SK-N-SH (cell line): ENCODE measurements at regions not wholly inside any gene's neighbourhood (a gene's known extent, or its start where the extent isn't known, plus 50 kb on each side); places are given as distances from the start of the nearest gene placed in this dataset.

Experiments used
- CTCF ChIA-PET: fragments of 300-600, 350-600 bp; formaldehyde crosslinking; extraction: SDS; loops from one replicate; lab custom pipeline; 2021; lab: Yijun Ruan, JAX
- POLR2A ChIA-PET: fragments of 350-600 bp; sonication (Branson Sonifier 250); formaldehyde crosslinking; extraction: SDS; loops from one replicate; lab custom pipeline; 2020; ENCODE audit warnings: antibody characterized with exemption, inconsistent platforms; lab: Yijun Ruan, JAX
- DNase-seq: peaks from one replicate; pipeline ENCODE4 v3.0.0; 2012
- H2AFZ ChIP-seq: fragments of 200-600 bp; sonication (generic); 2 replicates; pipeline ENCODE4 v1.8.1; 2016; ENCODE audit warnings: antibody characterized with exemption, mild to moderate bottlenecking, low read depth
- H3F3A ChIP-seq: fragments of 200-600 bp; sonication (generic); replicated peaks from 2 replicates; pipeline ENCODE3; 2016; ENCODE audit warnings: antibody characterized with exemption, mild to moderate bottlenecking; ENCODE audit not compliant: insufficient read depth
- H3K27ac ChIP-seq, 2 experiments: fragments of 200-500 bp in 1 of 2; fragments of 200-600 bp in 1 of 2; sonication (Bioruptor generic) in 1 of 2; sonication (generic), shearing (Covaris generic) in 1 of 2; 2 replicates each; pipeline versions ENCODE4 v1.5.1 to v1.6.1; 2014 to 2016; ENCODE audit warnings: low read depth in 2 of 2, inconsistent platforms in 1 of 2, low read length in 1 of 2, mild to moderate bottlenecking in 1 of 2, mixed read lengths in 1 of 2
- H3K27me3 ChIP-seq: fragments of 200-600 bp; sonication (generic), shearing (Covaris generic); 2 replicates; pipeline ENCODE4 v1.6.1; 2016; ENCODE audit warnings: mixed run types; ENCODE audit not compliant: insufficient read depth
- H3K36me3 ChIP-seq, 2 experiments: fragments of 200-500 bp in 1 of 2; fragments of 200-600 bp in 1 of 2; sonication (Bioruptor generic) in 1 of 2; sonication (generic) in 1 of 2; replicated peaks in 1 of 2; 2 replicates each; pipeline versions ENCODE3 to v1.5.1; 2014 to 2016; ENCODE audit warnings: low read length in 1 of 2, mild to moderate bottlenecking in 1 of 2; ENCODE audit not compliant: insufficient read depth in 2 of 2, control insufficient read depth in 1 of 2
- H3K4me1 ChIP-seq, 2 experiments: fragments of 200-500 bp in 1 of 2; fragments of 200-600 bp in 1 of 2; sonication (Bioruptor generic) in 1 of 2; sonication (generic), shearing (Covaris generic) in 1 of 2; 2 replicates each; pipeline versions ENCODE4 v1.5.1 to v1.6.1; 2014 to 2016; ENCODE audit warnings: low read depth in 1 of 2, low read length in 1 of 2, mixed run types in 1 of 2; ENCODE audit not compliant: insufficient read depth in 2 of 2, control insufficient read depth in 1 of 2
- H3K4me2 ChIP-seq: fragments of 200-600 bp; sonication (generic), shearing (Covaris generic); 2 replicates; pipeline ENCODE4 v1.6.1; 2017; ENCODE audit warnings: mixed run types
- H3K4me3 ChIP-seq, 2 experiments: fragments of 200-500 bp in 1 of 2; fragments of 200-600 bp in 1 of 2; sonication (Bioruptor generic) in 1 of 2; sonication (generic), shearing (Covaris generic) in 1 of 2; 2 replicates each; pipeline versions ENCODE4 v1.5.1 to v1.8.1; 2014 to 2016; ENCODE audit warnings: low read depth in 2 of 2, inconsistent platforms in 1 of 2, low read length in 1 of 2, mild to moderate bottlenecking in 1 of 2, mixed read lengths in 1 of 2, moderate library complexity in 1 of 2
- H3K79me2 ChIP-seq: fragments of 200-600 bp; sonication (generic); 2 replicates; pipeline ENCODE4 v1.8.1; 2017; ENCODE audit warnings: mild to moderate bottlenecking; ENCODE audit not compliant: insufficient read depth
- H3K9ac ChIP-seq: fragments of 200-600 bp; sonication (generic); 2 replicates; pipeline ENCODE4 v1.6.1; 2017; ENCODE audit warnings: mixed run types
- H3K9me2 ChIP-seq: fragments of 200-600 bp; sonication (generic); 2 replicates; pipeline ENCODE4 v1.6.1; 2017; ENCODE audit warnings: mixed run types
- H3K9me3 ChIP-seq: fragments of 200-600 bp; sonication (generic); 2 replicates; pipeline ENCODE4 v1.6.1; 2017; ENCODE audit warnings: mixed run types, mild to moderate bottlenecking, moderate library complexity
- H4K20me1 ChIP-seq: fragments of 200-600 bp; sonication (generic); 2 replicates; pipeline ENCODE4 v1.6.1; 2017; ENCODE audit warnings: mild to moderate bottlenecking, mixed run types; ENCODE audit not compliant: insufficient read depth
- CTCF ChIP-seq: fragments of 200-600 bp; sonication (generic); IDR thresholded peaks from 2 replicates; pipeline ENCODE4 v1.6.1; 2017; ENCODE audit warnings: antibody characterized with exemption, mild to moderate bottlenecking, moderate library complexity
- GATA2 ChIP-seq: sonication (generic); formaldehyde crosslinking; IDR thresholded peaks from 2 replicates; pipeline ENCODE4 v1.5.0; 2020; ENCODE audit warnings: mild to moderate bottlenecking, missing genetic modification reagents
- PBX3 ChIP-seq: IDR thresholded peaks from 2 replicates; pipeline ENCODE4; 2012
- REST ChIP-seq: IDR thresholded peaks from 2 replicates; pipeline ENCODE4 v1.6.1; 2012; ENCODE audit warnings: mild to moderate bottlenecking, low read depth, low read length, moderate library complexity
- SMC3 ChIP-seq: IDR thresholded peaks from 2 replicates; pipeline ENCODE4 v1.6.1; 2012; ENCODE audit warnings: low read depth, low read length, improper control_type of control experiment
- TAF1 ChIP-seq: IDR thresholded peaks from 2 replicates; pipeline ENCODE4 v1.6.1; 2012; ENCODE audit warnings: low read depth, mild to moderate bottlenecking, low read length, moderate library complexity, borderline replicate concordance
- TCF12 ChIP-seq: IDR thresholded peaks from 2 replicates; pipeline ENCODE4 v1.4.0; 2012
- USF2 ChIP-seq: fragments of 150-350 bp; IDR thresholded peaks from 2 replicates; pipeline ENCODE4 v1.6.1; 2017; ENCODE audit warnings: antibody characterized with exemption, low read length, low read depth, borderline replicate concordance
- YY1 ChIP-seq: IDR thresholded peaks from 2 replicates; pipeline ENCODE4 v1.4.0; 2012; ENCODE audit warnings: low read depth, mild to moderate bottlenecking
- WGBS: methylation state at CpG from one replicate; pipeline ENCODE4 v1.1.6; 2017; ENCODE audit warnings: low lambda C conversion rate; 5-methylcytosine and 5-hydroxymethylcytosine counted together

GRCh38 chr9:71630377-71630995 is 137.8 kb downstream of the CEMIP2 start:
- Histone ChIP-seq H3K9me3 (no peaks in the 10 kb centered on the region), H3K27ac (no peak overlapping the region), H3K36me3 (no peaks in the 10 kb centered on the region), H3K4me2 (no peak overlapping the region), H4K20me1 (no peaks in the 10 kb centered on the region), H3F3A (no peaks in the 10 kb centered on the region), H2AFZ (no peak overlapping the region), H3K9ac (no peak overlapping the region), H3K4me3 (no peak overlapping the region), H3K4me1 (no peaks in the 10 kb centered on the region), H3K9me2 (no peaks in the 10 kb centered on the region), H3K27me3 (peaks cover 25% of the 10 kb centered on the region), H3K79me2 (no peaks in the 10 kb centered on the region)
- TF ChIP-seq GATA2 (CRISPR knock-in tag) (no peak), PBX3 (no peak), SMC3 (no peak), TAF1 (no peak), YY1 (no peak), REST (no peak), USF2 (no peak), TCF12 (no peak), CTCF (no peak)
- no peak for DNase-seq
- 12% methylated on average over 3 of the region's 3 CpGs for WGBS
- CTCF ChIA-PET, result interaction anchor here (1.3 kb wide), 1 partner anchor 26 kb away, joined by 3 read pairs; no protein-coding TSS in a partner anchor
- POLR2A ChIA-PET, result no interaction called here
